ENCODE measurements at regions not wholly inside any gene's neighbourhood (a gene's known extent, or its start where the extent isn't known, plus 50 kb on each side); places are given as distances from the start of the nearest gene placed in this dataset.

- DNase-seq = no peak
Observed at GRCh38 chr14:98622208-98623051, 649.6 kb downstream of the BCL11B start.

GRCh38 chr14:98623788-98624415 is 648.1 kb downstream of the BCL11B start:
- DNase-seq = no peak

GRCh38 chr14:98633380-98633779 is 638.6 kb downstream of the BCL11B start:
- DNase-seq = no peak

DNA sequence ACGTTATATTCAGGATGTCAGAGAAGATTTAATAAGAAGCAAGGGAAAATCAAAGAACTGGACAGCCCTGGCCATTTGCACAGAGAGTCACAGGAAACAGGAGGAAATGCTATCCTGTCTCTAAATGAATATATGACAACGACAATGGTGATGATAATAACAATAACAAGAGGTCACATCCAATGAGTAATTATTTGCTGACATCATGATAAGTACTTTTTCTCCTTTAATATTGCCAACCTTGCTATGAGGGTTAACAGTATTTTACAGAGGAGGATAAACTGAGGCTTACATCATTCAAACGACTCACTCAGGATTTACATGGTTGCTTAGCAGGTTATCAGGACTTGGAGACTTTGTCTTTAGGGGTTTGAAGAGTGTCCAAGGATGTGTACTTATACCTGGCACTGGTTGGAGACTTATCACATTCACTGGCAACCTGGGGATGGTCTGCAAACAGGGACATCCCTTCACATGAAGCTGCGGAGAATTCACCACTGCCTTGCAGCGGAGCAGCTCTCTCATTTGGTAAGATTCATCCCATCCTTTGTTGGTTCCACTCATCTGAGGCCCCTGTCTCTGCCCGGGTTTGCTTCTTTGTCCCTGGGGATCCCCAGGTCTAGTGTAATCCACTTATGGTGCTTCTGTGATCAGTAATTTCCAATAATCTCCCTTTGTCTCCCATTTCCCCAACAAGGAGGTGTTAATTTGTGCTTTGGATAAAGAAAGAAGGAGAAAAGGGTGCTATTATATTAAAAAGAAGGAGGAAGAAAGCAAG is 637.8 kb downstream of the BCL11B start:
- no peak for DNase-seq

GRCh38 chr14:98638366-98638765 is 633.6 kb downstream of the BCL11B start:
- no peak for DNase-seq

DNA sequence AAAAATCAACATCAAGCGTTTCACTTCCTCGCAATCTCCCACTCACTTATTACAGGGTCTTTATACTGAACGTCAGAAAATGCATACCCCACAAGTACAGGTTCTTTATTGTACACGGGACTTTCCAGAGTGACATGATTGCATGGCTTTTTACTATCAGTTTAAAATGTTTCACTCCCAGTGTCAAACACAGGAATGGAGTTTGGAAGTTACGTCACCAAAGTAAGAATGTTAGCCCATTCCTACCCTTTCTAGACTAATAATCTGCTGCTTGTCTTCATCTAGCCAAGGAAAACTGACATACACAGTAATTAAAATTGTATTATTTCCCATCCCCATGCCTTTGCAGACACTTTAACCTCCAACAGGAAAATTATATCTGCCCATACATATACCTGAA is 624.2 kb downstream of the BCL11B start:
- DNase-seq = no peak

GRCh38 chr14:98651037-98651436 is 621.0 kb downstream of the BCL11B start:
- no peak for DNase-seq

GRCh38 chr14:98665007-98665406 is 607.0 kb downstream of the BCL11B start:
- DNase-seq = no peak

DNA sequence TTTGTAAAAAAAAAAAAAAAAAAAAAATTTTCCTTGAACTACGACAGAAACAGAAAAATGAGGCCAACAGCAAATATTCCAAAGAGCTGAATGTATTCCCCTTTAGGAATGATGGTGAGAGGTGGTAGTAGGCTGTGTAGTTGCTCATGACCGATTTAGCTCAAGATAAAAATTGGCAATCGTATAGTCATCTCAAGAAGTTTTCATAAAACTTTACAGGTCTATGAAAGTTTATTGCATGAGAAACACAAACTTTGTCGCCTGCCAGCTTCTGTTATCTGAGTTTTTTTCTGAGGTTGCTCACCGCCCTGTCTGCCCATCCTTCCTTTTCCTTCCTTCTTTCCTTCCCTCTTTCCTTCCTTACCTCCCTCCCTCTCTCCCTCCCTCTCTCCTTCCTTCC is 605.5 kb downstream of the BCL11B start:
- DNase-seq = no peak

DNA sequence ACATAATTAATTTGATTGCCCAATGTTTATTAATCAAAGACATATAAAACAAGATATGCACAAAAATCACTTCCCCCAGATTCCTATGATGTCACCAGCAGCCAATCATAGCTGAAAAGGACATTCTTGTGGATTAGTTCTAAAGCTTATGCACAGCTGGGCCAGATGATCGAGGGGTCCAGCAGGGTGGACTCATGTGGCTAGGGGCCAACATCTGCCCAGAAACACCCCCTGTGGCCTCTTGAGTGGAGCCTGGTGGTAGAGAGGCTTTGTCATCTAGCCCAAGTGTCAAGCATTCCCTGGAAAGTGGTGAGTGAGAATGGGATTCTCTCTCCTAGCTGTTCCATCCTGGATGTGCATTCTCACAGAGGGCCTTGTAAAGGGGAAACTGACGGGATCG is 590.0 kb downstream of the BCL11B start:
- no peak for DNase-seq

- no peak for DNase-seq
Observed at GRCh38 chr14:98682726-98683125, 589.3 kb downstream of the BCL11B start.

DNA sequence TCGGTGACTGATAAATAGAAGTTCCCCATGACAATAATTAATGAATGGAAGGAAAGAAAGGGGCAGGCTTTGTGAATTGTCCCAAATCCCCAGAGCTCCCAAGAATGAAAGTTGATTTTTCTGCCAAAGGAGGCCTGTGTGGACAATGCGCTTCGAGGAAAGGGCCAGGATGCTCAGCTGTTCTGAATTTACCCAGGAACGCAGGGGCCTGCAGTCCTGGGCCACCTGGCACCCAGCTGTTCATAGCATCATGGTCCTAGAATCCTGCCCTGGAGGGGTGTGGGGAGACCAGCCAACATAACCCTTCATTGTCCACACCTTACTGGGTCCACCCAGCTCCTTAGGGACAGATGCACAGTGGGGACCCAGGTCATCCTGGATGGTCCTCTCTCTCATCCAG is 587.5 kb downstream of the BCL11B start:
- DNase-seq = no peak

GRCh38 chr14:98685725-98686124 is 586.3 kb downstream of the BCL11B start:
- DNase-seq = no peak

- DNase-seq = no peak
Observed at GRCh38 chr14:98688446-98688845, 583.6 kb downstream of the BCL11B start.

DNA sequence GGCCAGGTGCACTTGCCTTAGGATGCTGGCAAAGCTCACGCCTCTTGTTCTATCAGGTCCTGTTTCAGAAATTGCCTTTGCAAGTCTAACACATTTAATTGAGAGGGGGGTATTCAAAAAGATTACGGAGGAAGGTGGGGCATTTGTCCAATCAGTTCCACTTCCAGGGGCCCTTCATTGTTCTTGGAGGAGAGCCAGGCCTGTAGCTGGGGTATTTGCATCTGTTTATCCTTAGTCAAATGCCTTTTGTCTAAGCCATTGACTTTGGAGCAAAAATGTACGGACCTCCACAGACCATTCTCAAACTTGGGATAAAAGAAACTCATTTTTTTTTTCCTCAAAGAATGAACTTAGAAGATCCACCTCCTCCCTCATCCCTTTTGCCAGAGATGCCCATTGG is 582.0 kb downstream of the BCL11B start:
- no peak for DNase-seq

DNA sequence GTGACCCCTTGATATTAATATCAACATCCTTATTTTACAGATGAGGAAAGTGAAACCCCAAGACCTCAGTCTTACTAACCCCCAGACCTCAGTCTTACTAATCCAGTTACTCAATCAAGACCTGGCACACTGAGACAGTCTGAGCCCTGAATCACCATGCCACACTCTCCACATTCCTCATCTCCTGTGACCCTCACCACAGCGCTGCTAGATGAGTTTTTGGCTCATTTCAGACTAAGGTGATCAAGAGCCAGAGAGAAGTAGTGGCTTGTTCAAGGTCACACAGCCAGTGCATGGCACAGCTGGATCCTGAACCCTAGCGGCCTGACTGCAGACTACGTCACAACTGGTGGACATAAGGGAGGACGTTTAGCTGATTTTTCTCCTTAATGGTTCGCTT is 579.2 kb downstream of the BCL11B start:
- no peak for DNase-seq

- DNase-seq = no peak
Observed at GRCh38 chr14:98694541-98694940, 577.5 kb downstream of the BCL11B start.

- DNase-seq = no peak
Observed at GRCh38 chr14:98695809-98696208, 576.2 kb downstream of the BCL11B start.

DNA sequence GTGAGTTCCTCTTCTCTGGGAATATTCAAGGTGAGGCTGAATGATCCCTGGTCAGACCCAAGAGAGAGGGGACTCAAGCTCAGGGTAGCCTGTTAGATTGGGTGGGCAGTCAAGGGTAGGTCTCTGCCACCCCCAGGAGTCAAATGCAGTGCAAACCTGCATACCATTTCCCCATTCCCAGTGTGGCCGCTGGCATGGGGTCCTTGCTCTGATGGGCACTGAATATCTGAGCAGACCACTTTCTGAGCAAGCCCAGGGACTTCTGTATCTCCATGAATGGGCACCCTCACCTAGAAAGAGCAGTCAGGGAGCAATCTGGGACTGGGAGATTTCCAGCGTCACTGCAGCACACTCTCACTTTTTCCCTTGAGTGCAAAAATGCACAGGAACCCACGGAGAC is 573.7 kb downstream of the BCL11B start:
- no peak for DNase-seq

DNA sequence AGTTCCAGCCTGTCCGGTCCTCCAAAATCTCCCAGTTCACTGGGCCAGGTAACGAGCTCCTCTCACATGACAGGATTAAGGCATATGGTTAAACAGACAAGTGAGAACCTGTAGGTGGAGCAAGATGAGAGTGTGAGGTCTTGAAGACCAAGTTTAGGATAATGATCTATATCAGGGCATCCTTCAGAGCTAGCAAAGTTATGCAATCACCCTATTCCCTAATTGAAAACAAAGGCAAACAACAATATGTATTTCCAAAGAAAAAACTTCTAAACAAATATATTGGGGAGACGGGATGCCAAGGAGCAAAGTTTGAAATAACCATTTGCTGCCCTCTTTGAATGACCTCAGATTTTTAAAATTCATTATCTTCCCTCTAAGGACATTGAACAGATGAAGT is 571.2 kb downstream of the BCL11B start:
- no peak for DNase-seq

GRCh38 chr14:98701377-98701776 is 570.6 kb downstream of the BCL11B start:
- DNase-seq = no peak

DNA sequence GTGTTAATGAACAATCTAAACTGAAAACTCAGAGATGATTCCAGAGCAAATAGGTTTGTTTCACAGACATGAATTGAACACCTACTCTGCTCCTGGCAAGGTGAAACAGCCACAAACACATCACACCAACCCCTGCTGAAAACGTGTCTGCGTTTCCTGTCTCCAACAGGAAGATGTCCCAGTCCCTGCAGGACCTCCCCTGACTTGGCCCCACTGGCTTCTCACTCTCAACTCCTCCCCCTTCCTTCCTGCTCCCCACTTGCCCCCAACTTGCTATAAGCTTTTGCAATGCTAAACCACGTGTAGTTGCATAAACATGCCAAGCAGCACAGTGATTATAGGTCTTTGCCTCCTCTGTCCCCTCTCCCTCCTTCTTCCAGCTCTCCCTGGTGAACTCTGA is 567.6 kb downstream of the BCL11B start:
- DNase-seq = peak; percentile 1

DNA sequence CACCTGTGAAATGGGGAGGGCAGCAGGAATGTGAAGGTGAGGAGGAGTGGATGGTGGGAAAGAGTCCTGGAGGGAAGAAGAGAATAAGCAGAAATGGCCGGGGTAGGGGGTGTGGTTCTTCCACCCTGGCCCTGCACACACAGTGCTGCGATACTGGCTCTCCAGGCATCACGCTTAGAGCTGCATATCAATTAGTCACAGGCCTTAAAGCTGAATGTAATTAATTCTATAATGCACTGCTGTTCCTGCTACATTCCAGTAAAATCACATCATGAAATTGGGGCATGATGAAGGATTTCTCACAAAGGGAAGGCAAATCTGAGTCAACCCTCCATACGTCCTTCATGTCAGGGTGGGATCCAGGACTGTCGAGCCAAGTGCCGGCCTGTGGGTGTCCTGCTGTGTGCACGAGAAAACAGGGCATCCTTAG is 566.1 kb downstream of the BCL11B start:
- DNase-seq = no peak

- DNase-seq = no peak
Observed at GRCh38 chr14:98707522-98707921, 564.5 kb downstream of the BCL11B start.
